Neural crest cell (in vitro differentiated cells): ENCODE measurements at regions not wholly inside any gene's neighbourhood (a gene's known extent, or its start where the extent isn't known, plus 50 kb on each side); places are given as distances from the start of the nearest gene placed in this dataset.
"Not testable (repeated sequence)": the region's sequence is repeated elsewhere in the genome, so short reads cannot be mapped to it uniquely, and the experiment has no call there.

Experiments used
- DNase-seq: peaks from one replicate; pipeline ENCODE4 v3.0.0; 2021; ENCODE audit warnings: low read depth, mixed read lengths, low spot score
- H3K27ac Mint-ChIP-seq: one replicate; pipeline ENCODE4 v1.8.0; 2021; ENCODE audit warnings: mild to moderate bottlenecking, mixed read lengths; ENCODE audit not compliant: unreplicated experiment
- H3K27me3 Mint-ChIP-seq: 2 replicates; pipeline ENCODE4 v1.8.0; 2021; ENCODE audit warnings: low read depth, mild to moderate bottlenecking, mixed read lengths
- H3K36me3 Mint-ChIP-seq: 2 replicates; pipeline ENCODE4 v1.8.0; 2021; ENCODE audit warnings: low read depth, mild to moderate bottlenecking, mixed read lengths
- H3K4me1 Mint-ChIP-seq: 2 replicates; pipeline ENCODE4 v1.8.0; 2021; ENCODE audit warnings: mixed read lengths
- H3K4me3 Mint-ChIP-seq: one replicate; pipeline ENCODE4 v1.8.0; 2021; ENCODE audit warnings: mild to moderate bottlenecking, mixed read lengths
- H3K9me3 Mint-ChIP-seq: 2 replicates; pipeline ENCODE4 v1.8.0; 2021; ENCODE audit warnings: mixed read lengths
- CTCF ChIP-seq: fragments of 200-600 bp; sonication (generic); conservative IDR thresholded peaks from 2 replicates; pipeline ENCODE4 v1.5.0; 2021; ENCODE audit warnings: antibody characterized with exemption, mild to moderate bottlenecking

DNA sequence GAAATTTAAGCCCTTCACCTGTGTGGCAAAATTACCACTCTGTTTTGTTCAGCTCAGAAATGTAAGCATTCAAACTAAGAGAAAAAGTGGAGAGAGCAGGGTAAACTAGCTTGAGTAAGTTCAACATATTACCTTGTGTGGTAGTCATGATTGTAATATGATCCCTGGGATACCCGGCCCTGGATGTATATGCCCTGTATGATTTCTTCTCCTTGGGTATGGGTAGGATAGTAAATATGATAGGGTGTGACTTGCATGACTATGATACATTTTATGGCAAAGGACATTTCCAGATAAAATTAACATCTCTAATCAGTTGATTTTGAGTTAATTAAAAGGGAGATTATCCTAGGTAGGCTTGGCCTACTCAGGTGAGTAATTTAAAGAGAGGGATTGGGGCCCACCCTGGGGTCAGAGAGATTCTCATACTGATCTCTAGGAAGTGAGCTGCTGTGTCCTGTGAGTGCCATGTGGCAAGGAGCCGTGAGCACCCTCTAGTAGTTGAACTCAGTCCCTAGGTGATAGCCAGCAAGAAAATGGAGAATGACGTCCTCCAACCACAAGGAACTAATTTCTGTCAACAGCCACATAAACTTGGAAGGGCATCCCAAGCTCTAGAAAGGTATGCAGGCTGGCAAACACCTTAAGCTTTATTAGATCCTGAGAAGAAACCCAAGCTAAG is 62.2 kb upstream of the ANXA1 start:
- H3K9me3 Mint-ChIP-seq, result no peaks in the 10 kb centered on the region
- H3K4me1 Mint-ChIP-seq, result no peaks in the 10 kb centered on the region
- no peak overlapping the region for H3K27ac Mint-ChIP-seq
- no peak overlapping the region for H3K4me3 Mint-ChIP-seq
- no peaks in the 10 kb centered on the region for H3K36me3 Mint-ChIP-seq
- no peak for TF ChIP-seq CTCF
- DNase-seq, result no peak
- no peaks in the 10 kb centered on the region for H3K27me3 Mint-ChIP-seq

GRCh38 chr9:73087876-73088275 is 63.8 kb upstream of the ANXA1 start:
- H3K27me3 Mint-ChIP-seq, DNase-seq, H3K4me3 Mint-ChIP-seq, H3K9me3 Mint-ChIP-seq, H3K27ac Mint-ChIP-seq, H3K4me1 Mint-ChIP-seq, H3K36me3 Mint-ChIP-seq: not testable (repeated sequence)

DNA sequence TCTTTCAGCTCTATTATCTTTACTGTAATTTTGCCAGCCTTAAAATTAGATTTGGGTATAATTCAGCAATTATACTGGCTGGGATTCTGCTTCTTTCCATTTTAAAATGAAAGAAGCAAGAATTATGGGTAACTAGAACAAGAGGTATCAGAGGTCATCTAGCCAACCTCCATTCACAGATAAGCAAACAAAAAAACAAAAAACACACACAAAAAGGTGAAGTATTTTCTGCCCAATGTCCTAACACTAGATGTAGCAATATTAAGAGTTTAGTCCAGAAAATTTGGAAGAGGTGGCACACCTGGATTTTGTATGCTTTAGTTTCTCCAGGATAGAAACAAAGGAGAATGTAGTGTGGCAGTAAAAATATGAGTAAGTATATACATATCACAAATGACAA is 68.1 kb upstream of the ANXA1 start:
- DNase-seq, result no peak

GRCh38 chr9:73081979-73082657 is 69.5 kb upstream of the ANXA1 start:
- no peaks in the 10 kb centered on the region for H3K36me3 Mint-ChIP-seq
- no peak overlapping the region for H3K4me3 Mint-ChIP-seq
- peaks cover 2% of the 10 kb centered on the region for H3K9me3 Mint-ChIP-seq
- no peak for DNase-seq
- no peak overlapping the region for H3K27ac Mint-ChIP-seq
- H3K4me1 Mint-ChIP-seq, result peaks cover 10% of the 10 kb centered on the region
- peak; percentile 83 for TF ChIP-seq CTCF
- H3K27me3 Mint-ChIP-seq, result peaks cover 6% of the 10 kb centered on the region

More for the DNA sequence above, 68.1 kb upstream of the ANXA1 start:
- Mint-ChIP-seq H3K27me3 (peaks cover 6% of the 10 kb centered on the region), H3K9me3 (peaks cover 2% of the 10 kb centered on the region), H3K36me3 (no peaks in the 10 kb centered on the region), H3K4me3 (no peak overlapping the region), H3K27ac (no peak overlapping the region), H3K4me1 (peaks cover 10% of the 10 kb centered on the region)
- TF ChIP-seq CTCF, result no peak

GRCh38 chr9:73080110-73080694 is 71.5 kb upstream of the ANXA1 start:
- peaks cover 2% of the 10 kb centered on the region for H3K9me3 Mint-ChIP-seq
- H3K27me3 Mint-ChIP-seq, result peaks cover 6% of the 10 kb centered on the region
- TF ChIP-seq CTCF, result no peak
- no peaks in the 10 kb centered on the region for H3K36me3 Mint-ChIP-seq
- DNase-seq, result no peak
- H3K4me1 Mint-ChIP-seq, result peaks cover 10% of the 10 kb centered on the region
- peak overlapping the region; percentile 35 for H3K27ac Mint-ChIP-seq
- no peak overlapping the region for H3K4me3 Mint-ChIP-seq

GRCh38 chr9:73079326-73079725 is 72.3 kb upstream of the ANXA1 start:
- TF ChIP-seq CTCF, result no peak
- peaks cover 10% of the 10 kb centered on the region for H3K4me1 Mint-ChIP-seq
- no peak for DNase-seq
- H3K27ac Mint-ChIP-seq, result no peak overlapping the region
- H3K9me3 Mint-ChIP-seq, result peaks cover 2% of the 10 kb centered on the region
- H3K27me3 Mint-ChIP-seq, result peaks cover 6% of the 10 kb centered on the region
- H3K4me3 Mint-ChIP-seq, result no peak overlapping the region
- H3K36me3 Mint-ChIP-seq, result no peaks in the 10 kb centered on the region
